Fibroblast of skin of right quadriceps (primary cell): ENCODE measurements at regions not wholly inside any gene's neighbourhood (a gene's known extent, or its start where the extent isn't known, plus 50 kb on each side); places are given as distances from the start of the nearest gene placed in this dataset.

Experiments
- DNase-seq: peaks from one replicate; pipeline ENCODE4 v3.0.0-alpha.2; 2013

- DNase-seq: no peak
Measured at GRCh38 chr10:83037653-83038052, 1101.7 kb upstream of the GHITM start.

- DNase-seq: no peak
Measured at GRCh38 chr10:83038631-83039030, 1100.7 kb upstream of the GHITM start.

- DNase-seq: no peak
Measured at GRCh38 chr10:83045731-83046130, 1093.6 kb upstream of the GHITM start.

- no peak for DNase-seq
Measured at GRCh38 chr10:83050815-83051214, 1088.5 kb upstream of the GHITM start.

- no peak for DNase-seq
Measured at GRCh38 chr10:83062871-83063270, 1076.4 kb upstream of the GHITM start.

- DNase-seq: no peak
Measured at GRCh38 chr10:83073472-83073871, 1065.8 kb upstream of the GHITM start.

GRCh38 chr10:83075016-83075814 lies 1064.1 kb upstream of the GHITM start:
- DNase-seq: peak; percentile 1

- no peak for DNase-seq
Measured at GRCh38 chr10:83075815-83076355, 1063.4 kb upstream of the GHITM start.

- no peak for DNase-seq
Measured at GRCh38 chr10:83076443-83076842, 1062.9 kb upstream of the GHITM start.

GRCh38 chr10:83078160-83078559 lies 1061.1 kb upstream of the GHITM start:
- DNase-seq: no peak

GRCh38 chr10:83078645-83079044 lies 1060.7 kb upstream of the GHITM start:
- DNase-seq: no peak

GRCh38 chr10:83083831-83084230 lies 1055.5 kb upstream of the GHITM start:
- DNase-seq: no peak

- DNase-seq: no peak
Measured at GRCh38 chr10:83089335-83089734, 1050.0 kb upstream of the GHITM start.

- DNase-seq: no peak
Measured at GRCh38 chr10:83104616-83105015, 1034.7 kb upstream of the GHITM start.

- no peak for DNase-seq
Measured at GRCh38 chr10:83108565-83109333, 1030.6 kb upstream of the GHITM start.

- DNase-seq: no peak
Measured at GRCh38 chr10:83119346-83119745, 1020.0 kb upstream of the GHITM start.

GRCh38 chr10:83122336-83122735 lies 1017.0 kb upstream of the GHITM start:
- peak; percentile 5 for DNase-seq

- peak; percentile 31 for DNase-seq
Measured at GRCh38 chr10:83127942-83128575, 1011.2 kb upstream of the GHITM start.

- no peak for DNase-seq
Measured at GRCh38 chr10:83140811-83141210, 998.5 kb upstream of the GHITM start.

GRCh38 chr10:83142074-83142563 lies 997.2 kb upstream of the GHITM start:
- no peak for DNase-seq

GRCh38 chr10:83144461-83144860 lies 994.8 kb upstream of the GHITM start:
- DNase-seq: no peak

GRCh38 chr10:83153714-83154113 lies 985.6 kb upstream of the GHITM start:
- DNase-seq: no peak

- no peak for DNase-seq
Measured at GRCh38 chr10:83164156-83164555, 975.2 kb upstream of the GHITM start.
